ENCODE measurements at regions not wholly inside any gene's neighbourhood (a gene's known extent, or its start where the extent isn't known, plus 50 kb on each side); places are given as distances from the start of the nearest gene placed in this dataset.
A peak's percentile ranks its signal among the peaks of the same experiment; 100 is the strongest.
"Not testable (repeated sequence)": the region's sequence is repeated elsewhere in the genome, so short reads cannot be mapped to it uniquely, and the experiment has no call there.

- no peak for TF ChIP-seq SPI1 (IDR thresholded peaks at IDR 0.05; ENCODE audit: low read depth, low read length)
- no peak for TF ChIP-seq POLR2AphosphoS5 (IDR thresholded peaks at IDR 0.05; ENCODE audit: low read depth, low read length)
- TF ChIP-seq POLR2A (IDR thresholded peaks at IDR 0.05; ENCODE audit: low read depth, low read length) = no peak
- TF ChIP-seq TAF1 (IDR thresholded peaks at IDR 0.05; ENCODE audit: low read depth, low read length) = no peak
- TF ChIP-seq POU2F2 (IDR thresholded peaks at IDR 0.05; ENCODE audit: low read depth, low read length) = no peak
- TF ChIP-seq PAX5 (IDR thresholded peaks at IDR 0.05; ENCODE audit: insufficient read depth, low read length, severe bottlenecking) = no peak
- no peak for DNase-seq (ENCODE audit: insufficient read length, low spot score)
- peak; percentile 50 for FAIRE-seq
Measured at GRCh38 chr21:25491267-25491666, 116.0 kb downstream of the MRPL39 start.

- DNase-seq (ENCODE audit: insufficient read length, low spot score) = no peak
- no peak for TF ChIP-seq PAX5 (IDR thresholded peaks at IDR 0.05; ENCODE audit: insufficient read depth, low read length, severe bottlenecking)
- no peak for TF ChIP-seq SPI1 (IDR thresholded peaks at IDR 0.05; ENCODE audit: low read depth, low read length)
- TF ChIP-seq POLR2AphosphoS5 (IDR thresholded peaks at IDR 0.05; ENCODE audit: low read depth, low read length) = no peak
- no peak for TF ChIP-seq POLR2A (IDR thresholded peaks at IDR 0.05; ENCODE audit: low read depth, low read length)
- no peak for TF ChIP-seq POU2F2 (IDR thresholded peaks at IDR 0.05; ENCODE audit: low read depth, low read length)
- TF ChIP-seq TAF1 (IDR thresholded peaks at IDR 0.05; ENCODE audit: low read depth, low read length) = no peak
- no peak for FAIRE-seq
Measured at GRCh38 chr21:25490742-25491141, 116.5 kb downstream of the MRPL39 start.

GRCh38 chr21:25489673-25490072, 117.6 kb downstream of the MRPL39 start:
- FAIRE-seq = peak; percentile 67
- no peak for DNase-seq (ENCODE audit: insufficient read length, low spot score)
- TF ChIP-seq POLR2A (IDR thresholded peaks at IDR 0.05; ENCODE audit: low read depth, low read length) (no peak), POU2F2 (IDR thresholded peaks at IDR 0.05; ENCODE audit: low read depth, low read length) (no peak), TAF1 (IDR thresholded peaks at IDR 0.05; ENCODE audit: low read depth, low read length) (no peak), SPI1 (IDR thresholded peaks at IDR 0.05; ENCODE audit: low read depth, low read length) (no peak)

- DNase-seq (ENCODE audit: insufficient read length, low spot score) (no peak), FAIRE-seq (peak; percentile 88)
- peak; percentile 23; the same call in 1 of the 2 replicates for TF ChIP-seq POLR2A (IDR thresholded peaks at IDR 0.05; ENCODE audit: low read depth, low read length)
- no peak for TF ChIP-seq TAF1 (IDR thresholded peaks at IDR 0.05; ENCODE audit: low read depth, low read length)
- TF ChIP-seq SPI1 (IDR thresholded peaks at IDR 0.05; ENCODE audit: low read depth, low read length) = peak; percentile 38
Measured at GRCh38 chr21:25487046-25487594, 120.2 kb downstream of the MRPL39 start.

GRCh38 chr21:25485914-25486313, 121.4 kb downstream of the MRPL39 start:
- DNase-seq (ENCODE audit: insufficient read length, low spot score) (no peak), FAIRE-seq (peak; percentile 78)
- peak; percentile 67 for TF ChIP-seq SPI1 (IDR thresholded peaks at IDR 0.05; ENCODE audit: low read depth, low read length)
- no peak for TF ChIP-seq TAF1 (IDR thresholded peaks at IDR 0.05; ENCODE audit: low read depth, low read length)

- TF ChIP-seq POU2F2 (IDR thresholded peaks at IDR 0.05; ENCODE audit: low read depth, low read length) (no peak), SPI1 (IDR thresholded peaks at IDR 0.05; ENCODE audit: low read depth, low read length) (no peak)
- FAIRE-seq = peak; percentile 54
- no peak for DNase-seq (ENCODE audit: insufficient read length, low spot score)
Measured at GRCh38 chr21:25467896-25468295, 139.4 kb downstream of the MRPL39 start.

GRCh38 chr21:25467071-25467470, 140.2 kb downstream of the MRPL39 start:
- DNase-seq (ENCODE audit: insufficient read length, low spot score); FAIRE-seq: not testable (repeated sequence)

- FAIRE-seq = peak; percentile 69
- no peak for DNase-seq (ENCODE audit: insufficient read length, low spot score)
- TF ChIP-seq SPI1 (IDR thresholded peaks at IDR 0.05; ENCODE audit: low read depth, low read length) (no peak), PAX5 (IDR thresholded peaks at IDR 0.05; ENCODE audit: insufficient read depth, low read length, severe bottlenecking) (no peak), POLR2A (IDR thresholded peaks at IDR 0.05; ENCODE audit: low read depth, low read length) (peak; percentile 96), POU2F2 (IDR thresholded peaks at IDR 0.05; ENCODE audit: low read depth, low read length) (no peak; the same call in 1 of the 2 replicates), POLR2AphosphoS5 (IDR thresholded peaks at IDR 0.05; ENCODE audit: low read depth, low read length) (peak; percentile 97), TAF1 (IDR thresholded peaks at IDR 0.05; ENCODE audit: low read depth, low read length) (peak; percentile 71; the same call in 1 of the 2 replicates)
Measured at GRCh38 chr21:25466470-25466869, 140.8 kb downstream of the MRPL39 start.

GRCh38 chr21:25465263-25465662, 142.0 kb downstream of the MRPL39 start:
- FAIRE-seq (peak; percentile 90), DNase-seq (ENCODE audit: insufficient read length, low spot score) (no peak)
- TF ChIP-seq POU2F2 (IDR thresholded peaks at IDR 0.05; ENCODE audit: low read depth, low read length) (peak; percentile 30; the same call in 1 of the 2 replicates), PAX5 (IDR thresholded peaks at IDR 0.05; ENCODE audit: insufficient read depth, low read length, severe bottlenecking) (no peak), POLR2A (IDR thresholded peaks at IDR 0.05; ENCODE audit: low read depth, low read length) (peak; percentile 95), POLR2AphosphoS5 (IDR thresholded peaks at IDR 0.05; ENCODE audit: low read depth, low read length) (peak; percentile 95; the same call in 1 of the 2 replicates), TAF1 (IDR thresholded peaks at IDR 0.05; ENCODE audit: low read depth, low read length) (peak; percentile 45; the same call in 1 of the 2 replicates), SPI1 (IDR thresholded peaks at IDR 0.05; ENCODE audit: low read depth, low read length) (no peak)

- no peak for TF ChIP-seq PAX5 (IDR thresholded peaks at IDR 0.05; ENCODE audit: insufficient read depth, low read length, severe bottlenecking)
- TF ChIP-seq POLR2AphosphoS5 (IDR thresholded peaks at IDR 0.05; ENCODE audit: low read depth, low read length) = no peak
- no peak for TF ChIP-seq SPI1 (IDR thresholded peaks at IDR 0.05; ENCODE audit: low read depth, low read length)
- no peak for TF ChIP-seq POU2F2 (IDR thresholded peaks at IDR 0.05; ENCODE audit: low read depth, low read length)
- TF ChIP-seq POLR2A (IDR thresholded peaks at IDR 0.05; ENCODE audit: low read depth, low read length) = no peak
- no peak for TF ChIP-seq TAF1 (IDR thresholded peaks at IDR 0.05; ENCODE audit: low read depth, low read length)
Measured at GRCh38 chr21:25464275-25464674, 143.0 kb downstream of the MRPL39 start.

GRCh38 chr21:25462517-25462971, 144.7 kb downstream of the MRPL39 start:
- FAIRE-seq = peak; percentile 96
- TF ChIP-seq TAF1 (IDR thresholded peaks at IDR 0.05; ENCODE audit: low read depth, low read length) (0 out of 2 replicates have a peak, but pooled peaks have one; percentile 23), POU2F2 (IDR thresholded peaks at IDR 0.05; ENCODE audit: low read depth, low read length) (no peak), POLR2AphosphoS5 (IDR thresholded peaks at IDR 0.05; ENCODE audit: low read depth, low read length) (peak; percentile 80), POLR2A (IDR thresholded peaks at IDR 0.05; ENCODE audit: low read depth, low read length) (peak; percentile 71), PAX5 (IDR thresholded peaks at IDR 0.05; ENCODE audit: insufficient read depth, low read length, severe bottlenecking) (no peak), SPI1 (IDR thresholded peaks at IDR 0.05; ENCODE audit: low read depth, low read length) (0 out of 2 replicates have a peak, but pooled peaks have one; percentile 16)
- DNase-seq (ENCODE audit: insufficient read length, low spot score) = no peak

More at GRCh38 chr21:25464275-25464674, 143.0 kb downstream of the MRPL39 start:
- FAIRE-seq (peak; percentile 69), DNase-seq (ENCODE audit: insufficient read length, low spot score) (no peak)
